SK-N-SH (cell line): ENCODE measurements at regions not wholly inside any gene's neighbourhood (a gene's known extent, or its start where the extent isn't known, plus 50 kb on each side); places are given as distances from the start of the nearest gene placed in this dataset.

Source experiments
- CTCF ChIA-PET: fragments of 300-600, 350-600 bp; formaldehyde crosslinking; extraction: SDS; loops from one replicate; lab custom pipeline; 2021; lab: Yijun Ruan, JAX
- POLR2A ChIA-PET: fragments of 350-600 bp; sonication (Branson Sonifier 250); formaldehyde crosslinking; extraction: SDS; loops from one replicate; lab custom pipeline; 2020; ENCODE audit warnings: antibody characterized with exemption, inconsistent platforms; lab: Yijun Ruan, JAX
- DNase-seq: peaks from one replicate; pipeline ENCODE4 v3.0.0; 2012
- H2AFZ ChIP-seq: fragments of 200-600 bp; sonication (generic); 2 replicates; pipeline ENCODE4 v1.8.1; 2016; ENCODE audit warnings: antibody characterized with exemption, mild to moderate bottlenecking, low read depth
- H3F3A ChIP-seq: fragments of 200-600 bp; sonication (generic); replicated peaks from 2 replicates; pipeline ENCODE3; 2016; ENCODE audit warnings: antibody characterized with exemption, mild to moderate bottlenecking; ENCODE audit not compliant: insufficient read depth
- H3K27ac ChIP-seq, 2 experiments: fragments of 200-500 bp in 1 of 2; fragments of 200-600 bp in 1 of 2; sonication (Bioruptor generic) in 1 of 2; sonication (generic), shearing (Covaris generic) in 1 of 2; 2 replicates each; pipeline versions ENCODE4 v1.5.1 to v1.6.1; 2014 to 2016; ENCODE audit warnings: low read depth in 2 of 2, inconsistent platforms in 1 of 2, low read length in 1 of 2, mild to moderate bottlenecking in 1 of 2, mixed read lengths in 1 of 2
- H3K27me3 ChIP-seq: fragments of 200-600 bp; sonication (generic), shearing (Covaris generic); 2 replicates; pipeline ENCODE4 v1.6.1; 2016; ENCODE audit warnings: mixed run types; ENCODE audit not compliant: insufficient read depth
- H3K36me3 ChIP-seq, 2 experiments: fragments of 200-500 bp in 1 of 2; fragments of 200-600 bp in 1 of 2; sonication (Bioruptor generic) in 1 of 2; sonication (generic) in 1 of 2; replicated peaks in 1 of 2; 2 replicates each; pipeline versions ENCODE3 to v1.5.1; 2014 to 2016; ENCODE audit warnings: low read length in 1 of 2, mild to moderate bottlenecking in 1 of 2; ENCODE audit not compliant: insufficient read depth in 2 of 2, control insufficient read depth in 1 of 2
- H3K4me1 ChIP-seq, 2 experiments: fragments of 200-500 bp in 1 of 2; fragments of 200-600 bp in 1 of 2; sonication (Bioruptor generic) in 1 of 2; sonication (generic), shearing (Covaris generic) in 1 of 2; 2 replicates each; pipeline versions ENCODE4 v1.5.1 to v1.6.1; 2014 to 2016; ENCODE audit warnings: low read depth in 1 of 2, low read length in 1 of 2, mixed run types in 1 of 2; ENCODE audit not compliant: insufficient read depth in 2 of 2, control insufficient read depth in 1 of 2
- H3K4me2 ChIP-seq: fragments of 200-600 bp; sonication (generic), shearing (Covaris generic); 2 replicates; pipeline ENCODE4 v1.6.1; 2017; ENCODE audit warnings: mixed run types
- H3K4me3 ChIP-seq, 2 experiments: fragments of 200-500 bp in 1 of 2; fragments of 200-600 bp in 1 of 2; sonication (Bioruptor generic) in 1 of 2; sonication (generic), shearing (Covaris generic) in 1 of 2; 2 replicates each; pipeline versions ENCODE4 v1.5.1 to v1.8.1; 2014 to 2016; ENCODE audit warnings: low read depth in 2 of 2, inconsistent platforms in 1 of 2, low read length in 1 of 2, mild to moderate bottlenecking in 1 of 2, mixed read lengths in 1 of 2, moderate library complexity in 1 of 2
- H3K79me2 ChIP-seq: fragments of 200-600 bp; sonication (generic); 2 replicates; pipeline ENCODE4 v1.8.1; 2017; ENCODE audit warnings: mild to moderate bottlenecking; ENCODE audit not compliant: insufficient read depth
- H3K9ac ChIP-seq: fragments of 200-600 bp; sonication (generic); 2 replicates; pipeline ENCODE4 v1.6.1; 2017; ENCODE audit warnings: mixed run types
- H3K9me2 ChIP-seq: fragments of 200-600 bp; sonication (generic); 2 replicates; pipeline ENCODE4 v1.6.1; 2017; ENCODE audit warnings: mixed run types
- H3K9me3 ChIP-seq: fragments of 200-600 bp; sonication (generic); 2 replicates; pipeline ENCODE4 v1.6.1; 2017; ENCODE audit warnings: mixed run types, mild to moderate bottlenecking, moderate library complexity
- H4K20me1 ChIP-seq: fragments of 200-600 bp; sonication (generic); 2 replicates; pipeline ENCODE4 v1.6.1; 2017; ENCODE audit warnings: mild to moderate bottlenecking, mixed run types; ENCODE audit not compliant: insufficient read depth
- CHD2 ChIP-seq: fragments of 150-350 bp; IDR thresholded peaks from 2 replicates; pipeline ENCODE4 v1.6.1; 2018; ENCODE audit warnings: low read length; ENCODE audit not compliant: partially characterized antibody
- EZH2phosphoT487 ChIP-seq: fragments of 200-600 bp; sonication (generic); IDR thresholded peaks from 2 replicates; pipeline ENCODE4 v1.6.1; 2017; ENCODE audit warnings: low read depth, mixed run types, mild to moderate bottlenecking, antibody characterized with exemption, moderate library complexity, borderline replicate concordance
- FOXJ3 ChIP-seq: sonication (generic); formaldehyde crosslinking; IDR thresholded peaks from 2 replicates; pipeline ENCODE4 v1.5.1; 2020; ENCODE audit warnings: mild to moderate bottlenecking, missing genetic modification reagents
- GABPA ChIP-seq: IDR thresholded peaks from 2 replicates; pipeline ENCODE4 v1.4.0; 2012; ENCODE audit warnings: low read depth, mild to moderate bottlenecking
- GATA2 ChIP-seq: sonication (generic); formaldehyde crosslinking; IDR thresholded peaks from 2 replicates; pipeline ENCODE4 v1.5.0; 2020; ENCODE audit warnings: mild to moderate bottlenecking, missing genetic modification reagents
- MEF2A ChIP-seq: IDR thresholded peaks from 2 replicates; pipeline ENCODE4 v1.4.0; 2012; ENCODE audit warnings: low read depth, borderline replicate concordance
- NRF1 ChIP-seq: IDR thresholded peaks from 2 replicates; pipeline ENCODE4 v1.6.1; 2012; ENCODE audit warnings: low read depth, mild to moderate bottlenecking, low read length
- POLR2AphosphoS5 ChIP-seq: IDR thresholded peaks from 2 replicates; pipeline ENCODE4 v1.6.1; 2012; ENCODE audit warnings: low read depth, low read length
- RAD21 ChIP-seq: IDR thresholded peaks from 2 replicates; pipeline ENCODE4 v1.6.1; 2012; ENCODE audit warnings: mild to moderate bottlenecking, low read length
- RCOR1 ChIP-seq: fragments of 150-350 bp; IDR thresholded peaks from 2 replicates; pipeline ENCODE4 v1.6.1; 2017; ENCODE audit warnings: antibody characterized with exemption, low read length
- SIN3A ChIP-seq: IDR thresholded peaks from 2 replicates; pipeline ENCODE4 v1.6.1; 2012; ENCODE audit warnings: low read depth, mild to moderate bottlenecking, low read length, moderate library complexity, borderline replicate concordance
- WGBS: methylation state at CpG from one replicate; pipeline ENCODE4 v1.1.6; 2017; ENCODE audit warnings: low lambda C conversion rate; 5-methylcytosine and 5-hydroxymethylcytosine counted together
- TF ChIP-seq, protein P1 (sequence below): IDR thresholded peaks from 2 replicates; pipeline ENCODE4 v1.4.0; 2012; ENCODE audit warnings: low read depth
- TF ChIP-seq, protein P2 (sequence below): IDR thresholded peaks from 2 replicates; pipeline ENCODE4 v1.4.0; 2012; ENCODE audit warnings: low read depth, borderline replicate concordance
- TF ChIP-seq, protein P3 (sequence below): fragments of 150-350 bp; IDR thresholded peaks from 2 replicates; pipeline ENCODE4 v1.6.1; 2016; ENCODE audit warnings: mild to moderate bottlenecking, low read depth, low read length
- TF ChIP-seq, protein P4 (sequence below): IDR thresholded peaks from 2 replicates; pipeline ENCODE4 v1.6.1; 2012; ENCODE audit warnings: mild to moderate bottlenecking, low read depth, low read length, moderate library complexity

DNA sequence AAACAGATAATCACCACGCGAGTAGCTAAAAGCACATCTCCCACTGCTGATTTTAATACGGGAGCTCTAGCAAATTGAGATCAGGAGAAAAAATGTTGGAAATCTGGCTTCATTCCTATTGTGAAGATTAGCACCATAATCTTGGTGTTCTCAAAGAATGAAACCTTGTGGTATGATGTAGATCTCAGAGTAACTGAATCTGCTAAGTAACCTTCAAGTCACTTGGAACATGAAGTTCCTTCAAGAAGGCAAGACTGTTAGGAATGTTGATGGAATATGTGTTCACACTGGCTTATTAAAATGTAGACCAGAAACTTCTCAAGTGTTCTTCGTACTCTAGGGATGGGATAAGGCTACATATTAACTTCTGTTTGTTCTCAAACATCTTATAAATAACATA lies 117.4 kb upstream of the CHRM3 start:
- H3K36me3 ChIP-seq, result no peaks in the 10 kb centered on the region
- no peak overlapping the region for H3K27ac ChIP-seq
- CTCF ChIA-PET, result no interaction called here
- WGBS, result 67% methylated on average over 4 of the region's 4 CpGs
- no peaks in the 10 kb centered on the region for H3F3A ChIP-seq
- no peaks in the 10 kb centered on the region for H3K9me3 ChIP-seq
- no peaks in the 10 kb centered on the region for H4K20me1 ChIP-seq
- no peak overlapping the region for H3K9ac ChIP-seq
- POLR2A ChIA-PET, result no interaction called here
- H3K4me2 ChIP-seq, result no peak overlapping the region
- TF ChIP-seq POLR2AphosphoS5 (no peak), SIN3A (no peak), GATA2 (no peak), GABPA (no peak), EZH2phosphoT487 (no peak), NRF1 (no peak), RAD21 (no peak)
- TF ChIP-seq, protein P1, sequence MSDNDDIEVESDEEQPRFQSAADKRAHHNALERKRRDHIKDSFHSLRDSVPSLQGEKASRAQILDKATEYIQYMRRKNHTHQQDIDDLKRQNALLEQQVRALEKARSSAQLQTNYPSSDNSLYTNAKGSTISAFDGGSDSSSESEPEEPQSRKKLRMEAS, result no peak
- TF ChIP-seq, protein P2, sequence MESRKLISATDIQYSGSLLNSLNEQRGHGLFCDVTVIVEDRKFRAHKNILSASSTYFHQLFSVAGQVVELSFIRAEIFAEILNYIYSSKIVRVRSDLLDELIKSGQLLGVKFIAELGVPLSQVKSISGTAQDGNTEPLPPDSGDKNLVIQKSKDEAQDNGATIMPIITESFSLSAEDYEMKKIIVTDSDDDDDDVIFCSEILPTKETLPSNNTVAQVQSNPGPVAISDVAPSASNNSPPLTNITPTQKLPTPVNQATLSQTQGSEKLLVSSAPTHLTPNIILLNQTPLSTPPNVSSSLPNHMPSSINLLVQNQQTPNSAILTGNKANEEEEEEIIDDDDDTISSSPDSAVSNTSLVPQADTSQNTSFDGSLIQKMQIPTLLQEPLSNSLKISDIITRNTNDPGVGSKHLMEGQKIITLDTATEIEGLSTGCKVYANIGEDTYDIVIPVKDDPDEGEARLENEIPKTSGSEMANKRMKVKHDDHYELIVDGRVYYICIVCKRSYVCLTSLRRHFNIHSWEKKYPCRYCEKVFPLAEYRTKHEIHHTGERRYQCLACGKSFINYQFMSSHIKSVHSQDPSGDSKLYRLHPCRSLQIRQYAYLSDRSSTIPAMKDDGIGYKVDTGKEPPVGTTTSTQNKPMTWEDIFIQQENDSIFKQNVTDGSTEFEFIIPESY, result no peak
- no peaks in the 10 kb centered on the region for H3K79me2 ChIP-seq
- no peak overlapping the region for H3K4me3 ChIP-seq
- H3K27me3 ChIP-seq, result no peaks in the 10 kb centered on the region
- no peak overlapping the region for H2AFZ ChIP-seq
- DNase-seq, result no peak
- no peaks in the 10 kb centered on the region for H3K9me2 ChIP-seq
- no peaks in the 10 kb centered on the region; a peak in 1 of 4 replicates for H3K4me1 ChIP-seq

DNA sequence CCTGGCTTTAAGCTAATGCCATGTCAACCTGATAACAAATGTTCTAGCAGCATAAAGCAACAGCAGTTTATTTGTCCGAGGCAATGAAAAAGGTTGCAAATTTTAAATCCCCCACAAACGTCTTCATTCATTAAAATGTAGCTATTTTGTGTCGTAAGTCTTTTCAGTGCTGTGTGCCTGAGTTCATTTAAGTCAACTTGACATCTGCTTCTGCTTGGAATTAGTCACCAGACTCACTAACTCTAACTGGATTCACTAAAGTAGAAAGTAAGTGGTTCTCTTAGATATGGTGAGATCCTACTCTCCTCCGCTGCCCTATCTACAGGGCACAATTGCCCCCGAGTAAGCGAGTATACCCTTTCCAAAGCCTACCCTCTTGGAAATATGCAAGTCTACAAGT lies 118.4 kb upstream of the CHRM3 start:
- TF ChIP-seq FOXJ3 (CRISPR knock-in tag) (no peak), GABPA (no peak), CHD2 (no peak), MEF2A (no peak), POLR2AphosphoS5 (no peak), SIN3A (no peak), RCOR1 (no peak)
- TF ChIP-seq, protein P3, sequence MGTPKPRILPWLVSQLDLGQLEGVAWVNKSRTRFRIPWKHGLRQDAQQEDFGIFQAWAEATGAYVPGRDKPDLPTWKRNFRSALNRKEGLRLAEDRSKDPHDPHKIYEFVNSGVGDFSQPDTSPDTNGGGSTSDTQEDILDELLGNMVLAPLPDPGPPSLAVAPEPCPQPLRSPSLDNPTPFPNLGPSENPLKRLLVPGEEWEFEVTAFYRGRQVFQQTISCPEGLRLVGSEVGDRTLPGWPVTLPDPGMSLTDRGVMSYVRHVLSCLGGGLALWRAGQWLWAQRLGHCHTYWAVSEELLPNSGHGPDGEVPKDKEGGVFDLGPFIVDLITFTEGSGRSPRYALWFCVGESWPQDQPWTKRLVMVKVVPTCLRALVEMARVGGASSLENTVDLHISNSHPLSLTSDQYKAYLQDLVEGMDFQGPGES, result no peak
- TF ChIP-seq, protein P4, sequence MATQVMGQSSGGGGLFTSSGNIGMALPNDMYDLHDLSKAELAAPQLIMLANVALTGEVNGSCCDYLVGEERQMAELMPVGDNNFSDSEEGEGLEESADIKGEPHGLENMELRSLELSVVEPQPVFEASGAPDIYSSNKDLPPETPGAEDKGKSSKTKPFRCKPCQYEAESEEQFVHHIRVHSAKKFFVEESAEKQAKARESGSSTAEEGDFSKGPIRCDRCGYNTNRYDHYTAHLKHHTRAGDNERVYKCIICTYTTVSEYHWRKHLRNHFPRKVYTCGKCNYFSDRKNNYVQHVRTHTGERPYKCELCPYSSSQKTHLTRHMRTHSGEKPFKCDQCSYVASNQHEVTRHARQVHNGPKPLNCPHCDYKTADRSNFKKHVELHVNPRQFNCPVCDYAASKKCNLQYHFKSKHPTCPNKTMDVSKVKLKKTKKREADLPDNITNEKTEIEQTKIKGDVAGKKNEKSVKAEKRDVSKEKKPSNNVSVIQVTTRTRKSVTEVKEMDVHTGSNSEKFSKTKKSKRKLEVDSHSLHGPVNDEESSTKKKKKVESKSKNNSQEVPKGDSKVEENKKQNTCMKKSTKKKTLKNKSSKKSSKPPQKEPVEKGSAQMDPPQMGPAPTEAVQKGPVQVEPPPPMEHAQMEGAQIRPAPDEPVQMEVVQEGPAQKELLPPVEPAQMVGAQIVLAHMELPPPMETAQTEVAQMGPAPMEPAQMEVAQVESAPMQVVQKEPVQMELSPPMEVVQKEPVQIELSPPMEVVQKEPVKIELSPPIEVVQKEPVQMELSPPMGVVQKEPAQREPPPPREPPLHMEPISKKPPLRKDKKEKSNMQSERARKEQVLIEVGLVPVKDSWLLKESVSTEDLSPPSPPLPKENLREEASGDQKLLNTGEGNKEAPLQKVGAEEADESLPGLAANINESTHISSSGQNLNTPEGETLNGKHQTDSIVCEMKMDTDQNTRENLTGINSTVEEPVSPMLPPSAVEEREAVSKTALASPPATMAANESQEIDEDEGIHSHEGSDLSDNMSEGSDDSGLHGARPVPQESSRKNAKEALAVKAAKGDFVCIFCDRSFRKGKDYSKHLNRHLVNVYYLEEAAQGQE, result no peak
- Histone ChIP-seq H3K4me1 (no peaks in the 10 kb centered on the region; a peak in 1 of 4 replicates), H3K36me3 (no peaks in the 10 kb centered on the region), H3K27ac (no peak overlapping the region), H3K4me3 (no peak overlapping the region), H3K27me3 (no peaks in the 10 kb centered on the region), H3K9me3 (no peaks in the 10 kb centered on the region), H3K9me2 (no peaks in the 10 kb centered on the region), H4K20me1 (no peaks in the 10 kb centered on the region), H2AFZ (no peak overlapping the region), H3K4me2 (no peak overlapping the region), H3F3A (no peaks in the 10 kb centered on the region), H3K79me2 (no peaks in the 10 kb centered on the region), H3K9ac (no peak overlapping the region)
- 43% methylated on average over 6 of the region's 6 CpGs for WGBS
- DNase-seq, result no peak
- CTCF ChIA-PET, result interaction anchor here (1.0 kb wide), 1 partner anchor 37 kb away, joined by 3 read pairs; no protein-coding TSS in a partner anchor
- POLR2A ChIA-PET, result no interaction called here
